Calu3 (cell line): ENCODE measurements at regions not wholly inside any gene's neighbourhood (a gene's known extent, or its start where the extent isn't known, plus 50 kb on each side); places are given as distances from the start of the nearest gene placed in this dataset.

Source experiments
- BruUV-seq: library from RNA; stranded (reverse); fragments of 400-500 nt; replicated peaks from 2 replicates; lab custom pipeline; 2021; lab: Mats Ljungman, UMichigan
- CTCF ChIA-PET: fragments of 300-600 bp; sonication (Branson Sonifier 250); formaldehyde crosslinking; loops from one replicate; lab custom pipeline; 2022; ENCODE audit warnings: antibody characterized with exemption; lab: Charles Lee
- DNase-seq: peaks from one replicate; pipeline ENCODE4 v3.0.0; 2022
- H3K27ac Mint-ChIP-seq: one replicate; pipeline ENCODE4 v1.8.0; 2022; ENCODE audit warnings: mixed read lengths; ENCODE audit not compliant: unreplicated experiment
- H3K27me3 Mint-ChIP-seq: one replicate; pipeline ENCODE4 v1.8.0; 2022; ENCODE audit warnings: mixed read lengths; ENCODE audit not compliant: unreplicated experiment
- H3K36me3 Mint-ChIP-seq: one replicate; pipeline ENCODE4 v1.8.0; 2022; ENCODE audit warnings: mild to moderate bottlenecking, moderate library complexity, mixed read lengths; ENCODE audit not compliant: insufficient read depth, unreplicated experiment
- H3K4me1 Mint-ChIP-seq: one replicate; pipeline ENCODE4 v1.8.0; 2022; ENCODE audit warnings: mild to moderate bottlenecking, low read depth, mixed read lengths; ENCODE audit not compliant: unreplicated experiment
- H3K4me3 Mint-ChIP-seq: one replicate; pipeline ENCODE4 v1.8.0; 2022; ENCODE audit warnings: mild to moderate bottlenecking, low read depth, moderate library complexity, mixed read lengths; ENCODE audit not compliant: unreplicated experiment
- H3K9me3 Mint-ChIP-seq: one replicate; pipeline ENCODE4 v1.8.0; 2022; ENCODE audit warnings: low read depth, mixed read lengths; ENCODE audit not compliant: unreplicated experiment
- intact Hi-C: fragments of 100-400 bp; cut with micrococcal nuclease; formaldehyde crosslinking; loops from one replicate; pipeline ENCODE4 v1.10.0; 2022; ENCODE audit not compliant: unreplicated experiment
- TF ChIP-seq, protein P1 (sequence below): fragments of 200-600 bp; IDR thresholded peaks from one replicate; pipeline ENCODE4 v1.8.0; 2022; ENCODE audit warnings: antibody characterized with exemption; ENCODE audit not compliant: unreplicated experiment

DNA sequence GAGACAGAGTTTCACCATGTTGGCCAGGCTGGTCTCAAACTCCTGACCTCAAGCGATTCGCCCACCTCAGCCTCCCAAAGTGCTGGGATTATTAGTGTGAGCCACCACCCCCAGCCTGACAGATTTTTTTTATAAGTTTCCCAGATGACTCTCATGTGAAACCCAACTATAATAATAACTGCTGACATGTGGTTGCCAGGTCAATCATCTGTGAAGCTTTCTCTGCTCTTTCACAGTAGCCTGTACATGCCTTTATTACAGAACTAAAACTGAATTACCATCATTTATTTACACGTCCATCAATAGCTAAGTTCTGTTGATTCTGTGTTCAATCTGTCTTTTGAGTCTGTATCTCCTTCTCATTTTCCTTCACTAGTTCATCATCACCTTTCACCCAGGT, 218.5 kb downstream of the RPS29 start:
- intact Hi-C loops = no loop called here
- Mint-ChIP-seq H3K4me1 (no peaks in the 10 kb centered on the region), H3K9me3 (no peaks in the 10 kb centered on the region), H3K4me3 (no peak overlapping the region), H3K27me3 (no peaks in the 10 kb centered on the region), H3K36me3 (no peaks in the 10 kb centered on the region), H3K27ac (no peak overlapping the region)
- TF ChIP-seq, protein P1, sequence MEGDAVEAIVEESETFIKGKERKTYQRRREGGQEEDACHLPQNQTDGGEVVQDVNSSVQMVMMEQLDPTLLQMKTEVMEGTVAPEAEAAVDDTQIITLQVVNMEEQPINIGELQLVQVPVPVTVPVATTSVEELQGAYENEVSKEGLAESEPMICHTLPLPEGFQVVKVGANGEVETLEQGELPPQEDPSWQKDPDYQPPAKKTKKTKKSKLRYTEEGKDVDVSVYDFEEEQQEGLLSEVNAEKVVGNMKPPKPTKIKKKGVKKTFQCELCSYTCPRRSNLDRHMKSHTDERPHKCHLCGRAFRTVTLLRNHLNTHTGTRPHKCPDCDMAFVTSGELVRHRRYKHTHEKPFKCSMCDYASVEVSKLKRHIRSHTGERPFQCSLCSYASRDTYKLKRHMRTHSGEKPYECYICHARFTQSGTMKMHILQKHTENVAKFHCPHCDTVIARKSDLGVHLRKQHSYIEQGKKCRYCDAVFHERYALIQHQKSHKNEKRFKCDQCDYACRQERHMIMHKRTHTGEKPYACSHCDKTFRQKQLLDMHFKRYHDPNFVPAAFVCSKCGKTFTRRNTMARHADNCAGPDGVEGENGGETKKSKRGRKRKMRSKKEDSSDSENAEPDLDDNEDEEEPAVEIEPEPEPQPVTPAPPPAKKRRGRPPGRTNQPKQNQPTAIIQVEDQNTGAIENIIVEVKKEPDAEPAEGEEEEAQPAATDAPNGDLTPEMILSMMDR = no peak
- DNase-seq = no peak
- BruUV-seq = no TSS peak
- CTCF ChIA-PET = no interaction called here

- H3K4me1 Mint-ChIP-seq = no peaks in the 10 kb centered on the region
- no peak for DNase-seq
- no peaks in the 10 kb centered on the region for H3K27me3 Mint-ChIP-seq
- BruUV-seq = no TSS peak
- no peaks in the 10 kb centered on the region for H3K9me3 Mint-ChIP-seq
- no peak overlapping the region for H3K4me3 Mint-ChIP-seq
- TF ChIP-seq, protein P1 = no peak
- CTCF ChIA-PET = no interaction called here
- intact Hi-C loops = no loop called here
- no peak overlapping the region for H3K27ac Mint-ChIP-seq
- H3K36me3 Mint-ChIP-seq = no peaks in the 10 kb centered on the region
Observed at GRCh38 chr14:49366416-49366815, 219.8 kb downstream of the RPS29 start.

DNA sequence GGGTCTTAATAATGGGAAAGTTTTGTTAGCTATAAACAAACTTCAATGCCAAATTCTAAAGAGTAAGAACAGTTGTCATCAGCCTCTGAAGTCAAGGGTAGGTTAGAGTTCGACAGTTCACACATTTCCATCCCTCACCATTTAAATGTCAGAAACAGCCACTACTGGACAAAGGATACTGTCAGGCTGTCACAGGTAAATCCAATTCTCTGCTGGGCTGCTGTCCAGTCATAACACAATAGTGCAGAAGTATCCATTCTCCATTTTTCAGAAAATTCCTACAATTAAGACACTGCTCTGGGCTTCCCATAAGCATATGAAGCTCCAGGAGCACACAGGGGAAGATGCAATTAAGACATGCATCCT, 221.4 kb downstream of the RPS29 start:
- BruUV-seq = no TSS peak
- no peaks in the 10 kb centered on the region for H3K4me1 Mint-ChIP-seq
- TF ChIP-seq, protein P1 = no peak
- no peaks in the 10 kb centered on the region for H3K27me3 Mint-ChIP-seq
- CTCF ChIA-PET = no interaction called here
- H3K4me3 Mint-ChIP-seq = no peak overlapping the region
- H3K27ac Mint-ChIP-seq = no peak overlapping the region
- H3K36me3 Mint-ChIP-seq = no peaks in the 10 kb centered on the region
- no peak for DNase-seq
- intact Hi-C loops = no loop called here
- H3K9me3 Mint-ChIP-seq = no peaks in the 10 kb centered on the region

GRCh38 chr14:49363821-49364751, 222.1 kb downstream of the RPS29 start:
- intact Hi-C loops = no loop called here
- BruUV-seq = no TSS peak
- no peak overlapping the region for H3K4me3 Mint-ChIP-seq
- H3K27ac Mint-ChIP-seq = no peak overlapping the region
- no peaks in the 10 kb centered on the region for H3K36me3 Mint-ChIP-seq
- no peaks in the 10 kb centered on the region for H3K27me3 Mint-ChIP-seq
- H3K4me1 Mint-ChIP-seq = no peaks in the 10 kb centered on the region
- no peak for DNase-seq
- TF ChIP-seq, protein P1 = no peak
- peaks cover 4% of the 10 kb centered on the region for H3K9me3 Mint-ChIP-seq
- CTCF ChIA-PET = no interaction called here
